ENCODE measurements at regions not wholly inside any gene's neighbourhood (a gene's known extent, or its start where the extent isn't known, plus 50 kb on each side); places are given as distances from the start of the nearest gene placed in this dataset.
"Not testable (repeated sequence)": the region's sequence is repeated elsewhere in the genome, so short reads cannot be mapped to it uniquely, and the experiment has no call there.

- peak; percentile 83 to 94 (median 84) for TF ChIP-seq CTCF (IDR thresholded peaks at IDR 0.05 in 2 of 3, conservative IDR thresholded peaks at IDR 0.05 in 1 of 3; ENCODE audit: control insufficient read depth in 2 of 3, extremely low read depth in 1 of 3, insufficient read depth in 1 of 3, low read depth in 3 of 3, low read length in 3 of 3)
- TF ChIP-seq BHLHE40 (IDR thresholded peaks at IDR 0.05; ENCODE audit: borderline replicate concordance in 1 of 2, low read depth in 2 of 2, low read length in 1 of 2): peak in 1 of 2 experiments; percentile 6; a peak in 1 of 4 replicates
- TF ChIP-seq SMARCA5 (IDR thresholded peaks at IDR 0.05): 0 out of 2 replicates have a peak, but pooled peaks have one; percentile 25
- no peak for TF ChIP-seq MTA2 (IDR thresholded peaks at IDR 0.05; ENCODE audit: low read depth)
- peak; percentile 43; the same call in 1 of the 2 replicates for TF ChIP-seq YY1 (IDR thresholded peaks at IDR 0.05; ENCODE audit: low read depth, low read length)
- peak; percentile 92 for TF ChIP-seq SMC3 (IDR thresholded peaks at IDR 0.05; ENCODE audit: borderline replicate concordance, low read length)
- peak; percentile 59 for TF ChIP-seq SPI1 (IDR thresholded peaks at IDR 0.05; ENCODE audit: borderline replicate concordance, insufficient read depth, low read depth, low read length)
These were observed 89.9 kb upstream of the CLINT1 start (continued) for GRCh38 chr5:157948738-157949410.

- H3K36me3 ChIP-seq (ENCODE audit: control insufficient read depth in 2 of 2, insufficient read depth in 2 of 2, low read length in 1 of 2): no peaks in the 10 kb centered on the region
- H3K79me2 ChIP-seq (ENCODE audit: control insufficient read depth, insufficient read depth, low read length): no peaks in the 10 kb centered on the region
- intact Hi-C loops (cut with micrococcal nuclease; ENCODE audit: unreplicated experiment): loop anchor here (5.0 kb wide), 1 partner anchor 185 kb away; no protein-coding TSS in a partner anchor
- no peaks in the 10 kb centered on the region for H3K27me3 ChIP-seq (replicated peaks in 1 of 2; ENCODE audit: control insufficient read depth in 2 of 2, insufficient read depth in 2 of 2, low read length in 1 of 2)
- in situ Hi-C loops (cut with MboI): loop anchor here (5.0 kb wide), 1 partner anchor 125 kb away; no protein-coding TSS in a partner anchor
- TF ChIP-seq MLLT1 (IDR thresholded peaks at IDR 0.05): no peak
- no peak for TF ChIP-seq TCF3 (IDR thresholded peaks at IDR 0.05; ENCODE audit: borderline replicate concordance, insufficient read depth, low read depth, low read length)
- TF ChIP-seq GABPA (IDR thresholded peaks at IDR 0.05; ENCODE audit: low read depth): no peak
- no peaks in the 10 kb centered on the region for H4K20me1 ChIP-seq (ENCODE audit: control insufficient read depth, insufficient read depth)
- no peak overlapping the region for H3K9ac ChIP-seq (ENCODE audit: control insufficient read depth, insufficient read depth, low read length)
- no TSS peak for BruUV-seq (replicated peaks)
- no peak overlapping the region for H2AFZ ChIP-seq (ENCODE audit: control insufficient read depth, low read depth, low read length)
- RAD21 ChIA-PET (ENCODE audit: unreplicated experiment): interaction anchor here (3.0 kb wide), 1 partner anchor 86 kb away, joined by 12 read pairs; no protein-coding TSS in a partner anchor
- H3K9me3 ChIP-seq (replicated peaks; ENCODE audit: control insufficient read depth, insufficient read depth, low read length): no peaks in the 10 kb centered on the region
- no peak overlapping the region for H3K4me2 ChIP-seq (ENCODE audit: control insufficient read depth, insufficient read depth)
- WGBS (ENCODE audit: insufficient coverage, insufficient replicate concordance, low lambda C conversion rate, missing lambda C conversion rate): 59% methylated on average over 7 of the region's 7 CpGs
- no peak for ATAC-seq
- no peak for FAIRE-seq
- SMC1A ChIA-PET (ENCODE audit: uncharacterized antibody, unreplicated experiment): interaction anchor here (8.0 kb wide), 1 partner anchor 93 kb away, joined by 105 read pairs; no protein-coding TSS in a partner anchor
- no peaks in the 10 kb centered on the region for H3K4me1 ChIP-seq (ENCODE audit: control insufficient read depth, insufficient read depth, low read length)
- no peak for DNase-seq (ENCODE audit: low read depth, low spot score)
- H3K4me3 ChIP-seq: no peak overlapping the region
- POLR2A ChIA-PET: no interaction called here
- no peak overlapping the region for H3K27ac ChIP-seq (ENCODE audit: control insufficient read depth, insufficient read depth)
- CTCF ChIA-PET: interaction anchor here (2.1 to 6.8 kb wide), 2 partner anchors 10 to 128 kb away, joined by 4 to 201 read pairs; no protein-coding TSS in a partner anchor
These were observed 88.2 kb upstream of the CLINT1 start for GRCh38 chr5:157947156-157947555.

GRCh38 chr5:157945822-157946221, 86.9 kb upstream of the CLINT1 start:
- H3K4me1 ChIP-seq (ENCODE audit: control insufficient read depth, insufficient read depth, low read length); ATAC-seq; H3K9me3 ChIP-seq (replicated peaks; ENCODE audit: control insufficient read depth, insufficient read depth, low read length); DNase-seq (ENCODE audit: low read depth, low spot score); H4K20me1 ChIP-seq (ENCODE audit: control insufficient read depth, insufficient read depth); H3K9ac ChIP-seq (ENCODE audit: control insufficient read depth, insufficient read depth, low read length); H2AFZ ChIP-seq (ENCODE audit: control insufficient read depth, low read depth, low read length); RAD21 ChIA-PET (ENCODE audit: unreplicated experiment); BruUV-seq (replicated peaks); H3K27me3 ChIP-seq (replicated peaks in 1 of 2; ENCODE audit: control insufficient read depth in 2 of 2, insufficient read depth in 2 of 2, low read length in 1 of 2); H3K27ac ChIP-seq (ENCODE audit: control insufficient read depth, insufficient read depth); SMC1A ChIA-PET (ENCODE audit: uncharacterized antibody, unreplicated experiment); POLR2A ChIA-PET; H3K4me3 ChIP-seq; FAIRE-seq; H3K4me2 ChIP-seq (ENCODE audit: control insufficient read depth, insufficient read depth); H3K79me2 ChIP-seq (ENCODE audit: control insufficient read depth, insufficient read depth, low read length); H3K36me3 ChIP-seq (ENCODE audit: control insufficient read depth in 2 of 2, insufficient read depth in 2 of 2, low read length in 1 of 2): not testable (repeated sequence)
- intact Hi-C loops (cut with micrococcal nuclease; ENCODE audit: unreplicated experiment): loop anchor here (5.0 kb wide), 1 partner anchor 184 kb away; no protein-coding TSS in a partner anchor
- CTCF ChIA-PET: interaction anchor here (1.1 to 1.5 kb wide), 2 partner anchors 127 to 128 kb away, joined by 3 to 4 read pairs; no protein-coding TSS in a partner anchor
- in situ Hi-C loops (cut with MboI): loop anchor here (5.0 kb wide), 1 partner anchor 124 kb away; no protein-coding TSS in a partner anchor
- 66% methylated on average over 5 of the region's 5 CpGs for WGBS (ENCODE audit: insufficient coverage, insufficient replicate concordance, low lambda C conversion rate, missing lambda C conversion rate)
